ENCODE measurements at regions not wholly inside any gene's neighbourhood (a gene's known extent, or its start where the extent isn't known, plus 50 kb on each side); places are given as distances from the start of the nearest gene placed in this dataset.
A peak's percentile ranks its signal among the peaks of the same experiment; 100 is the strongest.
"Not testable (repeated sequence)": the region's sequence is repeated elsewhere in the genome, so short reads cannot be mapped to it uniquely, and the experiment has no call there.

DNA sequence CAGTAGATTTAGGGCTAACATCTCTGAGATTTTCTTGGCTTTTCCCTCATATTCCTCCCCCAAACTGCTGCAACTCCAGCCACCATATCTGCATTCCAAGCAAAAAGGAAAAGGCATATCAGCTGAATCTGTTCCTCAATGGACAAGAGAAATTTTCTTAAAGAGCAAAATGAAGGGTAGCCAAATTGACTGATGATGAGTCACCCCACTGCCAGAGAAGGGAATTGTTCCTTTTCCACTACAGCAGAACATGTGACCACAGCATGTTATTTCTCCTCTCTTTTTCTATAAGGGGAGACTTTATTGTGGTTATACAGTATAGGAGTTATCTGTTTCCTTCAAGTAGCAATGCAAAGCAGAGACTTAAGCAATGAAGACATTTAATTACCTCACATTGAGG, 172.5 kb downstream of the MTHFS start:
- H3K4me3 ChIP-seq (ENCODE audit: low read depth, low read length), result no peak overlapping the region
- no peak for TF ChIP-seq CTCF (IDR thresholded peaks at IDR 0.05; ENCODE audit: insufficient read depth, low read length)
- DNase-seq (ENCODE audit: low read depth), result peak; percentile 71

DNA sequence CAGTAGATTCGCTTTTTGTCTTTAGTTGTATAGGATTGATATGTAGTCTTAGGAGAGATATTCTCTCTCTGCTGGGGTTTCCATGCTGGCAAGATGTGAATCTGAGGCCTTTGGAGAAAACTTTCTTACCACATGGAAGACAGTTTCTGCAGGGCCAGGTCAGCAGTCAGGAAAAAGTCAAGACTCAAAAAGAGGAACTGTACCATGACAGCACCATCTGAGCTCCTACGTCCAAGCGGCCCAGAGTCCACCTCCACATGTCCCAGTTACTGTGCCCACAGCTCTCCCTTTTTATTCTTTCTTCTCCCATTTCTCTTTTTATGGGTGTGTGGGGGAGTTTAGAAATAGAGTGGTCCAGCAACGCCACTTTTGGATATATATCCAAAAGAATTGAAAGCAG, 172.0 kb downstream of the MTHFS start:
- TF ChIP-seq CTCF (IDR thresholded peaks at IDR 0.05; ENCODE audit: insufficient read depth, low read length), result no peak
- no peak for DNase-seq (ENCODE audit: low read depth)
- H3K4me3 ChIP-seq (ENCODE audit: low read depth, low read length), result no peak overlapping the region

DNA sequence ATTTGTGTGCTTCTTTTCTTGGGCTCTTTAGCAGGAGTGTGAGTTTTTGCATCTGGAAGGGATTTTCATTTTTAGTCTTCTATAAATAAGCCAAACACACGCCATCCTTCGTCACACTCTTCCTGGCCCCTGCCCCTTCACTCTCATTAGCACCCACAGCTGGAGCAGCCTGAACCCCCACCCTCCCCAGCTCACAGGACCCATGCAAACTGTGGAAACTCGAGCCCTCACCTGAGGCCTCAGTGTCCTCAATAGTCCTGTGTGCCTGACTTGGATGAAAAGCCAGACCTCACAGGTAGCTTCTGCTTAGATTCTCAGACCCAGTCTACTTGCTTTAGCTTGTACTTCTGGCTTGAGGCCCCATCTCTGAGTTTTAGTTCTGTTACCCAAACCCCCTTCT, 167.9 kb downstream of the MTHFS start:
- DNase-seq (ENCODE audit: low read depth), result no peak
- no peak for TF ChIP-seq CTCF (IDR thresholded peaks at IDR 0.05; ENCODE audit: insufficient read depth, low read length)
- no peak overlapping the region for H3K4me3 ChIP-seq (ENCODE audit: low read depth, low read length)

- DNase-seq (ENCODE audit: low read depth), result no peak
- TF ChIP-seq CTCF (IDR thresholded peaks at IDR 0.05; ENCODE audit: insufficient read depth, low read length), result no peak
- H3K4me3 ChIP-seq (ENCODE audit: low read depth, low read length), result no peak overlapping the region
These were observed 160.3 kb downstream of the MTHFS start for GRCh38 chr15:79736435-79737000.

DNA sequence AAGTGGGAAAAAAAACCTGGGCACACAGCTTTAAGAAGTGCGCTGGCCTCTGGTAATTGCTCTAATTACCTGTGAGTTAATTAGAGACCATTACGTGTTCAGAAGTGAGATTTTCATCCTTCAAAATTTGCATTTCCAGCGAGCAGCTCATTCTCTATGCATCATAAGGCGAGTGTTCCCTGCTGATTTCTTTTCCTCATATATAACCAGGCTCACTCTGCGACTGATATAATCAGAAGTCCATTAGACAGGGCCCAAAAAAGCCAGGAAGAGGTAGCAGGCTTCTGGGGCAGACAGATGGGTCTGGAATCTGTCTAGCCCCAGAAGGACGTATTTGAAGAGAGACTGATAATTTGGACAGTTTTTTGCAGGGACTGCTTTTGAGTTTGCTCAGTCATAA, 158.7 kb downstream of the MTHFS start:
- no peak for DNase-seq (ENCODE audit: low read depth)
- no peak for TF ChIP-seq CTCF (IDR thresholded peaks at IDR 0.05; ENCODE audit: insufficient read depth, low read length)
- no peak overlapping the region for H3K4me3 ChIP-seq (ENCODE audit: low read depth, low read length)

GRCh38 chr15:79740561-79740960, 156.3 kb downstream of the MTHFS start:
- TF ChIP-seq CTCF (IDR thresholded peaks at IDR 0.05; ENCODE audit: insufficient read depth, low read length), result no peak
- DNase-seq (ENCODE audit: low read depth), result no peak
- no peak overlapping the region for H3K4me3 ChIP-seq (ENCODE audit: low read depth, low read length)

GRCh38 chr15:79743032-79743431, 153.8 kb downstream of the MTHFS start:
- no peak overlapping the region for H3K4me3 ChIP-seq (ENCODE audit: low read depth, low read length)
- no peak for TF ChIP-seq CTCF (IDR thresholded peaks at IDR 0.05; ENCODE audit: insufficient read depth, low read length)
- no peak for DNase-seq (ENCODE audit: low read depth)

DNA sequence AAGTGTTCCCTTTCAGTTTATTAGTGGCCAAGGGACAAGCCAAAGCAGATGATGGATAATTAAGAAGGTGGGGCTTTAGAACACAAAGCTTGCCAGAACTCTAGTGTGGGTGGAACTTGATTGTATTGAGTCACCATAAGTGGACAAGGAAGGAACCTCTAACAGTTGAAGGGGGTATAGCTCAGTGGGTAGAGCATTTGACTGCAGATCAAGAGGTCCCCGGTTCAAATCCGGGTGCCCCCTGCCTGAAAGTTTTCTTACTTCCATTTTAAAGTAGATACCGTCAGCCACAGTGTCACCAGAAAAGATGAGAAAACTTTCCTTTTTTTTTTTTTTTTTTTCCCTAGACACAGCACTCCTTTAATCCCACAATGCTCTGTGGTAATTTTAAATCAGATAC, 152.3 kb downstream of the MTHFS start:
- DNase-seq (ENCODE audit: low read depth), result peak; percentile 30
- not testable (repeated sequence) for H3K4me3 ChIP-seq (ENCODE audit: low read depth, low read length)
